ENCODE measurements at regions not wholly inside any gene's neighbourhood (a gene's known extent, or its start where the extent isn't known, plus 50 kb on each side); places are given as distances from the start of the nearest gene placed in this dataset.

DNA sequence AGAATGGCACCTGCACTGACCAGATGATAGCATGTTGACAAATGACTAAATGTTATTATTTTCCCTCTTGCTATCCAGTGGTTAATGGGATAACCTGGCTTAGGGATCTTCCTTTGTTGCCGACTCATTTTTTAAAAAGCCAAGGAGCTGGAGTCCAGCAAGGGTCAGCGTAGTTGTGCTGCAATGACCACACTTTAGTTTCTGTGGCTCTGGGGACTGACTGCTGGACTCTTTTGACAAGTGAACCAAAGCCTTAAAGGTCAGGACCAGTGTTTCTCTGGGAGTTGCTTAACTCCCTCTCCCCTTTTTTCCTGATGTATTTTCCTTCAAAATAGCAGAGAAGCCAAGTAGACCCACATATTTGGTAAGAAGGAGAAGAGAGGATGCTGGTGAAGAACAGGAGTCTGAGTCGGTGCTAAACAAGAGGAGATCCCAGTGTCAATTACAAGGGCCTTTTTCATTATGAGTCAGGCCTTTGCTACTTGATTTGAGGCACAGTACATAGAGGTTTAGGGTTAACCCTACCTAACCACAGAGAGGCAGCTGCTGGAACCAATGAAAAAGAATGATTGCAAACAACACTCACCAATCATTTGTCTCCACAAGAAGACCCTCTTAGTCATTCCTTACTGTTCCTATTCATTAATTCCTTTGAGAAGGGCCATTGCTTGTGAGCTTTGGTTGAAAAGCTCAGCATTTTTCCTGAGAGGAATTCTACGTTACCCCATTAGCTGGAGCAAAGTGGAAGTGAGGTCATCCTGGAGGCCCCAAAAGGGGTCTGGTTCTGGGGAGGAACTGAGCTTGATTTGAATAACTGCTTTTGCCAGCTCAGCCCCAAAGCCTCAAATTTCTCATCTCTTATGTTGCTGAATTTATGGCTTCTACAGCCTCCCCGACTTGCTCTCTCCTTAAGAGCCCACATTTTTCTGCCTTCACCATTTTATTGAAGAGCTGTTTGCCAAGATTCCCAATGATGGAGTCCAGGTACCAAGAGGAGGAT lies 137.6 kb upstream of the HNMT start:
- FAIRE-seq, result no peak

DNA sequence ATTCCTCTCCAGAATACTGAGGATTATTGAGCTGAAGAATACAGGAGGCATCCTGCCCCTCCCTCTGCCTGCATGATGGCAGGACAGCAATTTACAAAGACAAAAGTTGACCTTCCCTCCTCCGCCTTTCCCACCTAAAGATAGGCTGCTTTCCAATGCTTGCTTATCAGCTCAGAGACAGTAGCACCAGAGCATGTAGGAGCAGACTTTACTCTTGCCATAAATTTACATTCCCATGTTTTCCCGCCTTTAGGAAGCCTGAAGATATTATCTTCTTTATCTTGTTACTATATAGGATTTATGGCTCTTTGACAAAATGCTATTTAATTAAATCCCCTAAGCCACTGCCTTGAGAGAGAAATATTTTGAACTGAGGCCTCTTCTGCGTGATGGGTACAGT lies 135.6 kb upstream of the HNMT start:
- no peak for FAIRE-seq

DNA sequence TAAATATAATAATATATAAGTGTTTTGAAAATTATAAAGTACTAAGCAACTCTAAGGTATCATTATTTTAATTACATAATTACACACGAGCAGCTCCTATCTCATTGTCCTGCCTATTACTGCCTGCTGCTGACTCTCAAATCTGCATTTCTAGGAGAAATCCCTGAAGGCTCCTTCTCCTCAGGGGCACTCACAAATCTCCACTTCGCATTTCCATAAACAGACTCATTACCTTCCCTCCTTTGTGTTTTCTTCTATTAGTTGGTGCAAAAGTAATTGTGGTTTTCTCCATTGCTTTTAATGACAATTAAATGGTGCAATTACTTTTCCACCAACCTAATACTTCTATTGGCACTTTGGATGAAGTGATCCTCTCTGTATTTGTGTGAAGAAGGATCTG lies 135.0 kb upstream of the HNMT start:
- FAIRE-seq, result no peak

DNA sequence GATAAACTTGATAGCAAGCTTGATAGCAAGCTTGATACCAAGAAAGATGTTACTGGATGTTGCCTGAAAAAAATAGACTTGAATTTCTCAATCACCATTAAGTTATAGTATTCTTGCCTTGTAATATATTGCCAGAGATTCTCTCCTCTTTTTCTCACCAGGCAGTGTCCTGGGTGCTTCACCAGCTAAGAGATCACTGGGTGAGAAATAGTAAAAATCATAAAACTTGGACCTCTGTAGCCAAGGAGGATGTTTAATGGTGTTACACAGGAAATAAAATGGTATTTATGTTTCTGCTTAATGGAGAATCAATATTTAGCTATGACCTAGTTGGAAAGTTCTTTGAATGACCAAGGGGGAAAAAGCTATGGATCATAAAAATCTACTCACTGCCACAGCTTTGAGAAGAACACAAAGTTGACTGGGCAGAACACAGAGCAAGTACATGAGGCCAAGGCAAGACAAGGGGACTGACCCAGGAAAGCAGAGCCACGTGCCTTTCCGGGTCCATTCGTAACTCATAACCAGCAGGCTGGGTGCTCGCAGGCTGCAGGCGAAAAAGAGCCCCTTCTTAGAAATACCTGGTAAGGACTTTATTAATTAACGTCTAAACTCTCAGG lies 129.4 kb upstream of the HNMT start:
- no peak for FAIRE-seq

DNA sequence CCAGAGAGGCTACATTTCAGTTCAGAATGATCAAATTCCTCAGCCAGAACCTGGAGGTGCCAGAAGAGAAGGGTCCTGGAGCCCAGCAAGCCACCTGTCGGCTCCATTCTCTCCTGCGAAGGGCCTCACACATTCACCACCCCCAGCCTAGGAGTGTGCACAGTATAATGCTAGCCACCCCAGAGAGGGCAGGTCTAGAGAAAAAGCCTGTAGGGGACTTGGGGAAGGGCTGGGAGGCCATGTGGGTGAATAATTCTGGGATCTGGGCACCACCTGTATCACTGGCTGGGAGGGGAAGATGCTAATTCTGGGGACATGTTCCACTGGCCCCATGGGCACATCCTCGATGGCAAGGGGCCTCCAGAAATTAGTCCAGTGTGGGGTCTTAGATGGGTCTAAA lies 127.6 kb upstream of the HNMT start:
- no peak for FAIRE-seq

DNA sequence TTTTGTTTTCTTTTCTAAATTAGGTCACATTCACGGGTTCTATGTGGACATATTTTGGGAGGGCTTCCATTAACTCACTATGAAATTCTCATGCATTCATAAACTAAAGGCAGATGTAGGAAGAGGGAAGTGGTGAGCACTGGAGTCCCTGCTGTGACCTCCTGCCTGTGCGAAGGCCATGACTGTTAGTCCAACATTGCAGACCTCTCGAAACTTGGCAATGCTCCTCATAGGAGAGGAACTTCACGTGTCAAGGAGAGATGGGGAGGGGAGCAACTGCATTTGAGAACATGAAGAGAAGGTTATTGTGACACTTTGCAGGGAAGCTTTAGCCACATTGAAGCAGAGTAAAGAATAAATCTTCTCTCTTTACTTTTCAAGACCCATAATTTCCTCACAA lies 126.4 kb upstream of the HNMT start:
- no peak for FAIRE-seq

DNA sequence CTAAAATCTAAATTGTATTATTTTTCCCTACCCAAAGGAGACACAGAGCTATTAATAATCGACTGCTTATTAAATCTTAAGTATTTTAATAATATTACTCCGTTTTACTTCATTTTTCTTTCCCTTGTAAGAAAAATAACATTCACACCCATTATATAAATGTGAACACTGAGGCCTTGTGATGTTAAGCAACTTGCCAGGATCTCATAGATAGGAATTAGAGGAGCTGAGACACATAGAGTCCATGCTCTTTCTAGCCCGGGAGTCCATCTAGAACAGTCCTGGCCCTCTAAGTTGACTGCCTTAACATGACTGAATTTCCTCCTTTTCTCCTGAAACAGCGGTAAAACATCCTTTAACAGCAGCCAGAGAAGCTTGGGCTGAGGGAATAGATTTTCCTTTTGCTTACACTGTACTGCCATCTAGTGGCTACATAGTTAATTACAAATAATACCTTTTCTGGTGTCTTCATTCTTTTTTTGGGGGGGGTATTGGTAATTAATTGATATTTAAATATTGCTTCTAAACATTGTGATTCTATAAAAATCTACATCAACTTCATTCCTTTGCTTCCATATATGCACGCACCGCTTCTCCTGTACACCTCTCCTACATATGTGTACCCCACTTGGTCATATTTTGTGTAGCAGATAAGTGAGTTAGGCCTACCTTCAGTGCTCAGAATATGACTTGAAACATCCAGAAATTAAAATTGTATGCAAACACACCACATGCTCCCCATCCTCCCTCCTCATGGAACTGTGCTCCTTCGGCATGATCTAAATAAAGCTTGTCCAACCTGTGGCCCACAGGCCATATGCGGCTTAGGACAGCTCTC lies 125.8 kb upstream of the HNMT start:
- peak; percentile 94 for FAIRE-seq

GRCh38 chr2:137842430-137842829 lies 121.8 kb upstream of the HNMT start:
- FAIRE-seq, result no peak

- FAIRE-seq, result no peak
These were observed 121.3 kb upstream of the HNMT start for GRCh38 chr2:137842952-137843351.

- FAIRE-seq, result no peak
These were observed 118.9 kb upstream of the HNMT start for GRCh38 chr2:137845422-137845821.

GRCh38 chr2:137846993-137847392 lies 117.3 kb upstream of the HNMT start:
- no peak for FAIRE-seq

- no peak for FAIRE-seq
These were observed 116.8 kb upstream of the HNMT start for GRCh38 chr2:137847443-137847842.

- no peak for FAIRE-seq
These were observed 106.4 kb upstream of the HNMT start for GRCh38 chr2:137857881-137858280.

- no peak for FAIRE-seq
These were observed 101.6 kb upstream of the HNMT start for GRCh38 chr2:137862651-137863050.

DNA sequence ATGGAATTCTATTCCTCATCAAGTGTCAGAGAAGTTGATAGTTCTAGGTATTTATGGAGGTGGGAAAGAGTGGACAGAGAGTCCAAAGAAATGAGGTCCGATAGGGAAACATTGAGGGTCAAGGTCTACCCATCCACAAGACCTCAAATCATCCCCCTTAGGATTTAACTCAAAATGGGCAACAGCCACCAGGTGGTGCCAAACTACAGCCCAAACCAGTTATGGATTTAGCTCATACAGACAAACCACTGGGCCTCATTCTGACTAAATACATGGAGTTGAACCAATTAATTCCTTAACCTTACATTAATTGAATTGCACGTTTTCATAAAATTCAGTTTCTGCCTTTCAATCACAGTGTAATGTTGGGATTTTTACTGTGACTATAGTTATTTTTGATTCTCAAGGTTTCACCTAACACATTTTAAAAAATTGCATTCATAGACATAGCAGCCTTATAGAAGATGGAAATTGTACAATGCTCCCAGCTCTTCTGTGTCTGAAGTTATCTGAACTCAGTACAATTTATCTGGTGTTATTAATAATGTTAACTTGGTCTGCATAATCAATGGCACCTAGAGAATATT lies 98.2 kb upstream of the HNMT start:
- FAIRE-seq, result no peak

GRCh38 chr2:137870682-137871081 lies 93.6 kb upstream of the HNMT start:
- no peak for FAIRE-seq

- FAIRE-seq, result no peak
These were observed 91.7 kb upstream of the HNMT start for GRCh38 chr2:137872577-137872976.

DNA sequence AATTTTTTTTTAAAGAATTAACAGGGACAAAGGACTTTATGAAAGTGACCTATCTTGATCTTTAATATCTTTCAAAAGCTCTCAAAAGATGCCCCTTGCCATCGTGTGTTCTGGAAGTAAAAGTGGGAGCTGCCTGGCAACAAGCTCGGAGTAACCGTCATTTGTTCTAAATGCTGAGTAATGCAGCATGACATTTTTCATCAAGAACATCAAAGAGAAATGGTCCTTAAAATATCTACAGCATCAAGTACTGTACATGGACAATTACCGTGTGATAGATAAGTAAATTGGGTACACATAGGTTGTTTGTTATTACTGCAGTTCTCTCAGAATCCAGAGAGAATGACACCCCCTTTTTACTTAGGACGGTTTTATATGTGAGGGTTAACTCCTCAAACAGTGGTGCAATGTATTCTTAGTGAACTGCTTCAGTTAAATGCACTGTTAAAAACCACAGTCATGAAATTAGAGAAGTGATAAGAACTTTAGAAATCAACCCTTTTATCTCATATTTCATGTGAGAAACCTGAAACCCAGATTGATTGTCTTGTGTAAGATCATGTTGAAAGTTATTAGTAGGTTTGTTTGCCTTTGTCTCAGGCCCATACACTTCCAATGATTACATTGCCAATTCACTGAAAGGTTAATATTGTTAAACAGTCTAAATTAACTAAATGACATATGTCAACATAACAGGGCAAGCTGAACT lies 90.6 kb upstream of the HNMT start:
- FAIRE-seq, result no peak

DNA sequence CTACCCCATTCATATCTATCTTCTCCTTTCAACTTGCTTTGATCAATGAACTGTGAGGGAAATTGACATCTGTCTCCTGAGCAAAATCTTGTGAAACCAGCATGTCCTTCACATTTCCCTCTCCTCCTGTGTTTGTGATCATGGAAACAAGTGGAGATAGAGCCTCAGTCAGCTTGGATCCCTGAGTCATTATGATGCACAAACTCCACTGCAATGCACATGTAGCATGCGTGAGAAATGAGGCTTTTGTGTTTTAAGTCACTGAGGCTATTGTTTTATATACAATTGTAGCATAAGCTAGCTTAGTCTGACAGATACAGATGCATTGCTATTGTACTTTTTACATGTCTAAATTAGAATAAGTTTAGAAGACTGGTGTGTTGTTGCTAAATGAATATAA lies 85.2 kb upstream of the HNMT start:
- no peak for FAIRE-seq

DNA sequence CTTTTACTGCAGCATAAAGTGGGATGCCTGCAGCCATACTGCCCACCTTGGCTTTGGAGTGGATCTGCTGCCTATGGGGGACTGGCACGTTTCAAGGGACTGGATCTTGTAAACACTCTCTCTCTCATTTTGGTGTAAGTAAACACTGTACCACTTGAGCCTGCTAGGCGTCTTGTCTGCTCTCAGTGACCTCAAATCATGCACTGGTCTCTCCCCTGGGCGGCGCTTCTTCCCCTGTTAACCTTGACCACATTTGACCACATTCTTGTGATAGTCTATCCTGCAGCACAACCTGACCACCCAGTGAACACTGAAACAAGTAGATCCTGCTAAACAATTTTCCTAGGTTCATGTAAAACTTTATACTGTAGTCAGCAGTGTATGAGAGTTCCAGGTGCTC lies 82.6 kb upstream of the HNMT start:
- FAIRE-seq, result no peak

GRCh38 chr2:137886083-137886831 lies 78.0 kb upstream of the HNMT start:
- FAIRE-seq, result no peak

DNA sequence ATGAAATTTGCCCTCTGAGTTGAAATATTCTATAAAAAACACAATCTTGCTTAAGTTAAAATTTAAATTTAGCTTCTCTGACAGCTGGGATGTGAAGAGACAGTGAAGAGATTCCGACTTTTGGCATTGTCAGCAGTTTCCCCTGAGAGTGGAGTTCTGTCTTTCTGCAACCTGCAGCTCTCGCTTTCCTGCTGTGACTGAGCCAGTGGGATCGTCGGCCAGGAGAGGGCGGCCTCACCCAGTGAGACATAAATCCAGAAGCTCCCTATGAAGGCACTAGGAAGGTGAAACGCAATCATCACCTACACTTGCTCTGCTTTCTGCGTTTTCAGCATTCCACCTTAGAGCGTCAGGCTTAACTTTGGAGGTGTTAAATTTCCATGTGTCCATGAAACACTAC lies 75.4 kb upstream of the HNMT start:
- no peak for FAIRE-seq

Data from A204.1 (cell line).